NCI-H1436 (cell line): ENCODE measurements at regions not wholly inside any gene's neighbourhood (a gene's known extent, or its start where the extent isn't known, plus 50 kb on each side); places are given as distances from the start of the nearest gene placed in this dataset.
"Not testable (repeated sequence)": the region's sequence is repeated elsewhere in the genome, so short reads cannot be mapped to it uniquely, and the experiment has no call there.

ENCODE experiments used
- DNase-seq: peaks from one replicate; lab custom pipeline; 2025; lab: John Stamatoyannopoulos, UW

GRCh38 chrX:11836284-11836683 lies 78.2 kb downstream of the MSL3 start:
- no peak for DNase-seq

DNA sequence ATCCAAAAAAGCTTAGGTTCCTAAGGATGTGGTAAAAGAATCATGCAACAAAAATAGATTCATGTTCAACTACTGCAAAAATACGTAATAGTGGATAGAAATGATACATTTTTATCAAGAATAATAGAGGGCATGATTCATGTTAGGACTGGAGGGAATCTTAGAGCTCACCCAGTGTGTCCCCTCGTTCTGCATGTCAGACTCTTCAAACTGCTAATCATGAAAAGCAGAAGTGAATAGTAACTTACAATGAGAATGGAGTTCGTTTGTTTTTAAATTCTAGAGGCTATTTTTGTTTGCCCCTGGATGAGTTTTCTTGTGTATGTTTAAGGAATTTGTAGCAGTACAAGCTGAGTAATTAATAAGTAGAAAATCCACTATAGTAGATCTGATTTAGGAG lies 79.4 kb downstream of the MSL3 start:
- DNase-seq, result no peak

GRCh38 chrX:11864171-11864570 lies 106.1 kb downstream of the MSL3 start:
- DNase-seq, result no peak

DNA sequence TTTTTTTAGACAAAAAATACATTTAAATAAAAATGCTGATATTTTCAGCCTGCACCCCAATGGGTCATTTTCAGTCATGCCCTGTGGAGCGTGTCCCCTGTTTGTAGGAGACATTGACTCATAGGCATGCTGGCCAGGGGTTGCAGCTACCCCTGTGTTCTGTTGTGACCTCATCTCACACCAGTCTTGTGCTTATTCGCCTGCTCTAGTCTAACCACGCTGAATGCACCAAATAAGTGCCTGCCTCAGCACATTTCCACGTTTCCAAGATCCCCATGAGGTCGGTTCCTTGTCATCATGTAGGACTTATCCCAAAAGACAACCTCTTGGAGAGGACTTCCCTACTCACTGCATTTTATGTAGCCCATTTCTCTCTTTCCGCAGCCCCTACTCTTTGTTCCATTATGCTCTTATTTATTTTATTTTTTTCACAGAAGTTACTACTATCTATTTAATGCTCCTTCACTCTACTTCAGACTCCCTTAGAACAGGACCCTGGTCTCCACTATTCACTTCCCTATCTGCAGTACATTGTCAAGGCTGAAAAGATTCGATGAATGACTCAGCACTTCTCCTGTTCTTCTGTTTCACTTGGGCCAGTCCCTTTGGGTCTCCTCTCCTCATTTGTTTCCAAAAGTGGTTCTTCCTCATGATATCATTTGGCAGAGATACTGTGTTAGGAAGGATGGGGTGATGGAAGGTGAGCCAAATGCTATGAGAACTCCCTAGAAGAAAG lies 109.7 kb downstream of the MSL3 start:
- DNase-seq, result no peak

DNA sequence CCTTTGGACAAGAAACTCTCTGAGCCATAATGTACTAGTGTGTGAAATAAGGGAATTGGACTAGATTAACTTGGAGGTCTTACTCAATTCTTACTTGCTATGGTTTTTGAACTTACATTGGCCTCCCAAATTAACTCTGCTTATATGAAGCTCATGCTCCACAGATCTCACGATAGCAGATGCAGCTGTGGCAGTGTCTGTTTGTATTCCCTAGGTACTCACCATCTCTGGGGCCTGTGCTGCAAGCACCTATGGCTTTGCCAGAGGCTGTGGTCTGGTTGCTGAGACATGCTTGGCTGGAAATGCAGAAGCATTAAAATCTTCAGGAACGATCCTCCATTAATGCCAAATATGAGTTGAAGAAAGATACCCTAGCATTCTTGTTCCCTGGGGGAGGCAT lies 112.8 kb downstream of the MSL3 start:
- no peak for DNase-seq

DNA sequence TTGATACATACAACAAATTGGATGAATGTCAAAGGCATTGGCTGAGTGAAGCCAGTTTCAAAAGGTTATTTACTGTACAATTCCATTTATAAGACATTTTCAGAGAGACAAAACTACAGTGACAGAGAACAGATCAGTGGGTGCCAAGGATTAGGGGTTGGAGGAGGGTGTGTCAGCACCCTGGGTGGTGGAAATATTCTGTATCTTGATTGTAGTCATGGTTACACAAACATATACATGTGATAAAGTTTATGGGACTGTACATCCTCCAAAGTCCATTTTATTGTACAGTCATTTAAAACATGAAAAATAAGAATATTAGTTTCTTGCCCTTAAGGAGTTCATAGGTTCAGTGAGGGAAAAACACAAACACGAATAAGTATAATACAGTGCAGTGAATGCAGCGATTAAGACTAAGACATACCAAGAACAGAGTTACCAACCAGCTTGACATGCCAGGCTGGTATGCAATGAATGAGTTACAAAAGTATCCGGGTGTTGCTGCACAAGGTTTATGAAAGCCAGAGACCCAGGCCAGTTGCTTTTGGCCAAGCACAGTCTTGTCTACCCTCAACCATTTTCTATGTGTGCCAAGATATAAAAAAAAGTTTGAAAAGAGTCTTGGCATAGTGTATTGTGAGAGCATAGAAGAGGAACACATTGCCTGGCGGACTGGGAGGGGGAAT lies 123.6 kb downstream of the MSL3 start:
- no peak for DNase-seq

DNA sequence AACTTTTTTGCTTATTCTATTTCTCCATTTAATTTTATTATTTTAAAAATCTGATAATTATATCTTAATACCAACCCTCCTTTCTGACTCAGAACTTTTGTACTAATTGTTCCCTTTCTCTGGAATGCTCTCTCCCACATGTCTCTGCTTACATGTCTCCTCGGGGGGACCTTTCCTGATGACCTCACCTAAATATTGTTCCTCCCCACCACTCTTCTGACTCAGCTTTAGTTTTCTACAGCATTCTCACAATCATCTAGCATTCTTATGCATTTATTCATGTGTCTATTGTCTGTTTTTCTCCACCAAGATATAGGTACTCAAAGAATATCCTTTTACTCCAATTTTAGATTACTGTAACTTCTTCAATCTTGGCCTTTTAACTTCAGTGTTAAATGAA lies 128.7 kb downstream of the MSL3 start:
- DNase-seq, result no peak

- DNase-seq, result no peak
Measured at GRCh38 chrX:11887175-11887574, 129.1 kb downstream of the MSL3 start.

DNA sequence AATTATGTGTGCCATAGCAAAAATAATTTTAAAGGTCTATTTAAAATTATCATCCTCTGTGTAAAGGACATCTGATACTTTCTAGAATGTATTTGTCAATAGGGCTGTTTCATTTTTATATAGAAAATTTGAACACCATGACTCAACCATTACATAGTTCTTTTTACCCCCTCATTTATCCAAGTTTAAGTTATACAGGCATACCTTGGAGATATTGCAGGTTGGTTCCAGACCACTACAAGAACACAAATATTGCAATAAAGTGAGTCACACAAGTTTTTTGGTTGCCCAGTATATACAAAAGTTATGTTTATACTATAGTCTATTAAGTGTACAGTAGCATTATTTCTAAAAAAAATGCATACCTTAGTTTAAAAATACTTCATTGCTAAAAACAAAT lies 130.4 kb downstream of the MSL3 start:
- no peak for DNase-seq

- DNase-seq, result no peak
Measured at GRCh38 chrX:11889791-11890190, 131.8 kb downstream of the MSL3 start.

- DNase-seq, result no peak
Measured at GRCh38 chrX:11890836-11891514, 132.9 kb downstream of the MSL3 start.

GRCh38 chrX:11893933-11894710 lies 136.1 kb downstream of the MSL3 start:
- DNase-seq, result no peak

DNA sequence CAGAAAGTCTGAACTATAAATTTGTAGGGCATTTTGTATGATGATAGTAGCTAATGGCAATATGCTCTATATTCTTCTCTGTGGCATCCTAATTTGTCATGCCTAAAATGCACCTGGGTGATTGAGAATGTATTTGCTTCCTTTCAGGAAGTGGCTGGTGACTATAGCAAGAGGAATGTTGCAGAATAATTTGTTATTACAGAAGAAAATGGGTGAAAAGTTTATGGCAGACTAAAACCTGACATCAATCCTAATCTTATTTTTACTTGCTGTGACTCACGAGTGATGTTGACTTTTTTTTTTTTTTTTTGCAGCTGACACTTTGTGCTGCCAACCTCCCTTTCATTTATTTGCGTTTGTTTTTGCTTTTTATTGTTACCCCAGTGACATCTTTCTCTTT lies 141.1 kb downstream of the MSL3 start:
- DNase-seq, result no peak

DNA sequence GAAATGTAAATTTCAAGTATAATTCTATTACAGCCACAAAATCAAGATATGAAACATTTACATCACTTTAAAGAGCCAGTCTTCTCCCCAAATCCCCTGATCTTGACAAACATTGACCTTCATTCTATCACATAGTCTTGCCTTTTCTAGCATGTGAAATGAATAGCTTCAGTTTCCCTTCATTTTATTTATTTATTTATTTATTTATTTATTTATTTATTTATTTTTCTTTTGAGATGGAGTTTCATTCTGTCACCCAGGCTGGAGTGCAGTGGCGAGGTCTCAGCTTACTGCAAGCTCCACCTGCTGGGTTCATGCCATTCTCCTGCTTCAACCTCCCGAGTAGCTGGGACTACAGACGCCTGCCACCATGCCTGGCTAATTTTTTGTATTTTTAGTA lies 147.9 kb downstream of the MSL3 start:
- not testable (repeated sequence) for DNase-seq

DNA sequence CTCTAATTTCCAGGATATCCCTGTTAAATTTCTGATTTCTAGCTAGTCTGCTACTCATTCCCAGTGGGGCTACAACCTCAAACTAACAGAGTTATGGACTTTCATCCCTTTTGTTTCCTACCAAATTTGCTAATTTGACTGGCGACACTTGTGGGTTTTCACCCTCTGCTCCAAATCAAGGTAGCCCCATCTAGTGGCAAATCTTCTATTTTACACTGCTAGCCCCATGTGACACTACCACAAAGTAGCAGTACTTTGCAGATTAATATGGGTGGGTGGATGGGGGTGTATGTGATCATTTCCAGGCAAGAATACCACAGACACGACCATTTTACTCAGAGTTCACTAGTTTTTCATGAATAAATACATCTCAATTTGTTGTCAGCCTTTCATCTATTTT lies 150.3 kb downstream of the MSL3 start:
- peak; percentile 4 for DNase-seq

DNA sequence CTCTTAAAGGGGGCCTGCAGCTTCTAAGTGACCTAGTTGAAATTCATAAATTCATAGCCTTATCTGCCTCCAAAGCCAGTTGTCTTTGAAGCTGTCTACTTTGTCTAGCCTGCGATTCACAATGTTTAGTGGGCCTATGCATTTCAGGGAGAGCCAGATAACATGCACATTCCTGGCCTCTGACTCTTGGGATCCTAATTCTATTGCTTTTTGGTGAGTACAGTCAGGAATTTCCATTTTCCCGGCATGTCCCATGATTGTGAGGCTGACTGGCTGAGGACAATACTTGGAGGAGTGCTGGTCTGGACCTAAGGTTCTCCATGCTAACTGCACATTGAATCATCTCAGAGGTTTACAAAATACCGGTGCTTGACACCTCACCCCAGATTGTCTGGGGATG lies 155.0 kb downstream of the MSL3 start:
- no peak for DNase-seq

DNA sequence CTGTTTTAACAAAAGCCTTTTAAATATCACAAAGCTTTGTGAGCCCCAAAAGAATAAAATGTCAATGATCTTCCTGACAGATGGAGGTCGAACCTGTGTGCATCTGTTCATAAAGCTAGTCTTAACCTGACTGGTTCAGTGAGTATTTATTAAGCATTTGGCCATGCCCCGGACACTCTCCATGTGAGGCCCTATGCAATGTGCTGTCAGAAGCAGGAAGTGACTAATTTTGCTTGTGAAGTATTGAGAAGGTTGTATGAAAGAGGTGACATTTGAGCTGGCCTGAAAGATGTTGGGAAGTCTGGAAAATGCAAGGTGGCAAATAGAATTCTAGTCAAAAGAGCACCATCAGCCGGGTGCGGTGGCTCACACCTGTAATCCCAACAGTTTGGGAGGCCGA lies 171.4 kb downstream of the MSL3 start:
- no peak for DNase-seq

DNA sequence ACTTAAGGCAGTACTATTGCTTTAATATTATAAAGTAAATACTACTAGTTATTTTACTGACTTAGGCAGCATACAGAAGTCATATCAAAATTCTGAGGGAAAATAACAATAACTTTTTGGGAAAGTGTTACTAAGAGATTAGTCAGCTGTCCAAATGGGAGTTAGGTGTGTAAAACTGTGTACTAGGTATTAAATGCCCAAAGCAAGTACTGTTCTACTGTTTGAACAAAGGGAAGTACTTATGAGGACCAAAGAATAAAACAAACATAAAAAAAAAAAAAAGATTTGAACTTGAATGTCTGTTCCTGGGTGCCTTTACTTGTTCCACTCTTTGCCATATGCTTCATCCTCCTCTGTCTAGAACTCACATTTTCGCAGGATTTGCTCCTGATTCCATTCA lies 174.4 kb downstream of the MSL3 start:
- DNase-seq, result no peak

GRCh38 chrX:11934089-11934488 lies 176.1 kb downstream of the MSL3 start:
- no peak for DNase-seq

- DNase-seq, result no peak
Measured at GRCh38 chrX:11941571-11941970, 183.5 kb downstream of the MSL3 start.

GRCh38 chrX:11944501-11944900 lies 186.5 kb downstream of the MSL3 start:
- peak; percentile 0 for DNase-seq

- no peak for DNase-seq
Measured at GRCh38 chrX:11949291-11949690, 189.0 kb upstream of the FRMPD4 start.
